ENCODE measurements at regions not wholly inside any gene's neighbourhood (a gene's known extent, or its start where the extent isn't known, plus 50 kb on each side); places are given as distances from the start of the nearest gene placed in this dataset.

DNA sequence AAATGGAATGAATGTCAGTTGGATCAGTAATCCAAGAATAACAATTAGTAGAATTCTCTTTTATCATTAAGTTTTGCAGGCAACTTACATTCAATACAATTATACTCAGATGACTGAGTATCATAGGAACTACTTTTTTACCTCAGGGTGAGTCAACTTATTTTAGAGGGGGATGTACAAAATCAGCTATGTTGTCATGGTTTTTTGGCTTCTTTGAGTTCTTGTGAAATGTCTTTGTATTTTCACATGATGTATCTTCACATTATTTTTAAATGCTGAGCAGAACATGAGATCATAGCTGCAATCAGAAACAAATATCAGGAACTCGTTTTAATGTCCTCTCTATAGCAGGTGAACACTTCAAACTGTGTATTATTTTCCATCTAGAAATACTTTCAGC, 65.3 kb upstream of the PTPRR start:
- no peak overlapping the region for H3K4me3 ChIP-seq (ENCODE audit: low read depth in 2 of 2, low read length in 1 of 2)
- H3K36me3 ChIP-seq (replicated peaks in 1 of 2; ENCODE audit: control insufficient read depth in 1 of 2, insufficient read depth in 2 of 2, low read length in 1 of 2), result no peaks in the 10 kb centered on the region
- no peaks in the 10 kb centered on the region for H3K79me2 ChIP-seq (ENCODE audit: insufficient read depth)
- WGBS (ENCODE audit: low lambda C conversion rate), result 13% methylated on average over 1 of the region's 1 CpG
- no peaks in the 10 kb centered on the region for H4K20me1 ChIP-seq (ENCODE audit: insufficient read depth)
- peaks cover 0 to 20% of the 10 kb centered on the region in 2 experiments; a peak in 2 of 4 replicates for H3K4me1 ChIP-seq (ENCODE audit: control insufficient read depth in 1 of 2, insufficient read depth in 2 of 2, low read depth in 1 of 2, low read length in 1 of 2)
- H3K4me2 ChIP-seq, result no peak overlapping the region
- no peak for TF ChIP-seq RCOR1 (IDR thresholded peaks at IDR 0.05; ENCODE audit: low read length)
- TF ChIP-seq USF1 (IDR thresholded peaks at IDR 0.05; ENCODE audit: borderline replicate concordance, low read depth), result no peak
- TF ChIP-seq MXI1 (IDR thresholded peaks at IDR 0.05; ENCODE audit: low read depth, low read length), result no peak
- no peak for TF ChIP-seq FOXJ3 (CRISPR knock-in tag; IDR thresholded peaks at IDR 0.05)
- TF ChIP-seq GATA2 (CRISPR knock-in tag; IDR thresholded peaks at IDR 0.05), result no peak
- no peak for TF ChIP-seq PBX3 (IDR thresholded peaks at IDR 0.05)
- no peak for TF ChIP-seq MEF2A (IDR thresholded peaks at IDR 0.05; ENCODE audit: borderline replicate concordance, low read depth)
- TF ChIP-seq YY1 (IDR thresholded peaks at IDR 0.05; ENCODE audit: low read depth), result no peak
- no peak for TF ChIP-seq RXRA (IDR thresholded peaks at IDR 0.05; ENCODE audit: borderline replicate concordance, low read depth)
- no peak overlapping the region for H2AFZ ChIP-seq (ENCODE audit: low read depth)
- CTCF ChIA-PET, result no interaction called here
- DNase-seq, result no peak
- H3K9me2 ChIP-seq, result no peaks in the 10 kb centered on the region
- no peaks in the 10 kb centered on the region for H3K27me3 ChIP-seq (ENCODE audit: insufficient read depth)
- no peak overlapping the region for H3K9ac ChIP-seq
- POLR2A ChIA-PET, result no interaction called here
- no peak overlapping the region for H3K27ac ChIP-seq (ENCODE audit: low read depth in 2 of 2, low read length in 1 of 2)
- no peaks in the 10 kb centered on the region for H3K9me3 ChIP-seq
- no peaks in the 10 kb centered on the region for H3F3A ChIP-seq (replicated peaks; ENCODE audit: insufficient read depth)

DNA sequence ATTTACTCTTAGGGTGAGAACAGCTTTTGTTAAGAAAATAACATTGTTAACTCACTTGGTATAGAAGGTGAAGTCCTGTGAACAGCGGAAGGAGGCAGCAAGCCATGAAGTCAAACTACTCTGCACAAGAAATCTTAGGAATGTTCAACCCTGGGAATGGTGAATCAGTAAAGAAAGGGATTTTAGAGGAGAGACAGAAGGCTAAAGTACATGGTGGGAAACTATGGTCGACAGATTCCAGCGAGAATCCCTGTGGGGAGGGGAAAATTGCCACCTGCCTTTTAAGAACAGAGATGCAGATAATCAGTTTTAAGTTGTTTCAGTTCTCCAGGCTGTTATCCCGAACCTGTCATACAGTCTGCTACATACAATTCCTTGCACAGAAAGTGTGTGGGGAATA, 63.2 kb upstream of the PTPRR start:
- Histone ChIP-seq H3K4me2 (no peak overlapping the region), H3K27ac (ENCODE audit: low read depth in 2 of 2, low read length in 1 of 2) (no peak overlapping the region; a peak in 1 of 4 replicates), H3K9me3 (no peaks in the 10 kb centered on the region), H3K9ac (no peak overlapping the region), H3K36me3 (replicated peaks in 1 of 2; ENCODE audit: control insufficient read depth in 1 of 2, insufficient read depth in 2 of 2, low read length in 1 of 2) (no peaks in the 10 kb centered on the region), H4K20me1 (ENCODE audit: insufficient read depth) (no peaks in the 10 kb centered on the region), H3F3A (replicated peaks; ENCODE audit: insufficient read depth) (no peaks in the 10 kb centered on the region), H3K4me3 (ENCODE audit: low read depth in 2 of 2, low read length in 1 of 2) (no peak overlapping the region), H3K79me2 (ENCODE audit: insufficient read depth) (no peaks in the 10 kb centered on the region), H3K4me1 (ENCODE audit: control insufficient read depth in 1 of 2, insufficient read depth in 2 of 2, low read depth in 1 of 2, low read length in 1 of 2) (peaks cover 0 to 20% of the 10 kb centered on the region in 2 experiments; a peak in 2 of 4 replicates), H3K9me2 (no peaks in the 10 kb centered on the region), H3K27me3 (ENCODE audit: insufficient read depth) (no peaks in the 10 kb centered on the region), H2AFZ (ENCODE audit: low read depth) (no peak overlapping the region)
- 61% methylated on average over 4 of the region's 4 CpGs for WGBS (ENCODE audit: low lambda C conversion rate)
- no peak for DNase-seq
- ChIA-PET CTCF (no interaction called here), POLR2A (no interaction called here)
- TF ChIP-seq RAD21 (IDR thresholded peaks at IDR 0.05; ENCODE audit: low read length) (no peak), PBX3 (IDR thresholded peaks at IDR 0.05) (no peak), NFIC (IDR thresholded peaks at IDR 0.05; ENCODE audit: borderline replicate concordance) (no peak), FOXJ3 (CRISPR knock-in tag; IDR thresholded peaks at IDR 0.05) (no peak), ZBTB33 (IDR thresholded peaks at IDR 0.05; ENCODE audit: borderline replicate concordance, low read depth) (no peak), RFX5 (IDR thresholded peaks at IDR 0.05; ENCODE audit: low read length) (no peak), CTCF (IDR thresholded peaks at IDR 0.05) (no peak), EP300 (IDR thresholded peaks at IDR 0.05; ENCODE audit: borderline replicate concordance in 1 of 2, low read depth in 1 of 2, low read length in 1 of 2) (no peak), JUND (IDR thresholded peaks at IDR 0.05) (no peak)
- TF ChIP-seq, protein P1, sequence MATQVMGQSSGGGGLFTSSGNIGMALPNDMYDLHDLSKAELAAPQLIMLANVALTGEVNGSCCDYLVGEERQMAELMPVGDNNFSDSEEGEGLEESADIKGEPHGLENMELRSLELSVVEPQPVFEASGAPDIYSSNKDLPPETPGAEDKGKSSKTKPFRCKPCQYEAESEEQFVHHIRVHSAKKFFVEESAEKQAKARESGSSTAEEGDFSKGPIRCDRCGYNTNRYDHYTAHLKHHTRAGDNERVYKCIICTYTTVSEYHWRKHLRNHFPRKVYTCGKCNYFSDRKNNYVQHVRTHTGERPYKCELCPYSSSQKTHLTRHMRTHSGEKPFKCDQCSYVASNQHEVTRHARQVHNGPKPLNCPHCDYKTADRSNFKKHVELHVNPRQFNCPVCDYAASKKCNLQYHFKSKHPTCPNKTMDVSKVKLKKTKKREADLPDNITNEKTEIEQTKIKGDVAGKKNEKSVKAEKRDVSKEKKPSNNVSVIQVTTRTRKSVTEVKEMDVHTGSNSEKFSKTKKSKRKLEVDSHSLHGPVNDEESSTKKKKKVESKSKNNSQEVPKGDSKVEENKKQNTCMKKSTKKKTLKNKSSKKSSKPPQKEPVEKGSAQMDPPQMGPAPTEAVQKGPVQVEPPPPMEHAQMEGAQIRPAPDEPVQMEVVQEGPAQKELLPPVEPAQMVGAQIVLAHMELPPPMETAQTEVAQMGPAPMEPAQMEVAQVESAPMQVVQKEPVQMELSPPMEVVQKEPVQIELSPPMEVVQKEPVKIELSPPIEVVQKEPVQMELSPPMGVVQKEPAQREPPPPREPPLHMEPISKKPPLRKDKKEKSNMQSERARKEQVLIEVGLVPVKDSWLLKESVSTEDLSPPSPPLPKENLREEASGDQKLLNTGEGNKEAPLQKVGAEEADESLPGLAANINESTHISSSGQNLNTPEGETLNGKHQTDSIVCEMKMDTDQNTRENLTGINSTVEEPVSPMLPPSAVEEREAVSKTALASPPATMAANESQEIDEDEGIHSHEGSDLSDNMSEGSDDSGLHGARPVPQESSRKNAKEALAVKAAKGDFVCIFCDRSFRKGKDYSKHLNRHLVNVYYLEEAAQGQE (IDR thresholded peaks at IDR 0.05; ENCODE audit: low read depth, low read length), result no peak
